ENCODE measurements at regions not wholly inside any gene's neighbourhood (a gene's known extent, or its start where the extent isn't known, plus 50 kb on each side); places are given as distances from the start of the nearest gene placed in this dataset.

DNA sequence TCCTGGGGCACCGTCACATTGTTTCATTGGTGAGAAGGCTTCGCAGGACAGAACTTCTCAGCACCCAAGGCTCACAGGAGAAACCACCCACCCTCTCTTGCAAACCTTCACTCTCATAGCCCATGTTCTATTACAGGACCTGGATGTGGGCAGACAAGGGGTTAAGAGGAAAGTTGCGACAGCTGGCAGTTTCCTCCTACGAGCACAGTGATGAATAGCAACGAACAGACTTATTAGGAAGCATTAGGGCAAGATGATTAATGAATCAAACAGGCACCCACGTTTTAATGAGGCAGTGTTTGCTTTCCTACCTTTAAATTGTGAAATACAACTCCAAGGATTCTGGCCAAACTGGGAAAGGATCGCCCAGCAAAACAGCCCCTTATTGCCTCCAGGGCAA, 339.3 kb downstream of the DRD1 start:
- BruUV-seq (replicated peaks), result no TSS peak
- no peak for DNase-seq (ENCODE audit: unreplicated experiment)
- H3K9me3 Mint-ChIP-seq (ENCODE audit: unreplicated experiment), result peaks cover 8% of the 10 kb centered on the region
- H3K4me1 Mint-ChIP-seq (ENCODE audit: insufficient read depth, unreplicated experiment), result no peaks in the 10 kb centered on the region
- H3K27ac Mint-ChIP-seq (ENCODE audit: low read depth, unreplicated experiment), result no peak overlapping the region
- CTCF ChIA-PET, result no interaction called here
- H3K4me3 Mint-ChIP-seq (ENCODE audit: unreplicated experiment), result no peak overlapping the region
- no peaks in the 10 kb centered on the region for H3K36me3 Mint-ChIP-seq (ENCODE audit: insufficient read depth, unreplicated experiment)
- TF ChIP-seq, protein P1, sequence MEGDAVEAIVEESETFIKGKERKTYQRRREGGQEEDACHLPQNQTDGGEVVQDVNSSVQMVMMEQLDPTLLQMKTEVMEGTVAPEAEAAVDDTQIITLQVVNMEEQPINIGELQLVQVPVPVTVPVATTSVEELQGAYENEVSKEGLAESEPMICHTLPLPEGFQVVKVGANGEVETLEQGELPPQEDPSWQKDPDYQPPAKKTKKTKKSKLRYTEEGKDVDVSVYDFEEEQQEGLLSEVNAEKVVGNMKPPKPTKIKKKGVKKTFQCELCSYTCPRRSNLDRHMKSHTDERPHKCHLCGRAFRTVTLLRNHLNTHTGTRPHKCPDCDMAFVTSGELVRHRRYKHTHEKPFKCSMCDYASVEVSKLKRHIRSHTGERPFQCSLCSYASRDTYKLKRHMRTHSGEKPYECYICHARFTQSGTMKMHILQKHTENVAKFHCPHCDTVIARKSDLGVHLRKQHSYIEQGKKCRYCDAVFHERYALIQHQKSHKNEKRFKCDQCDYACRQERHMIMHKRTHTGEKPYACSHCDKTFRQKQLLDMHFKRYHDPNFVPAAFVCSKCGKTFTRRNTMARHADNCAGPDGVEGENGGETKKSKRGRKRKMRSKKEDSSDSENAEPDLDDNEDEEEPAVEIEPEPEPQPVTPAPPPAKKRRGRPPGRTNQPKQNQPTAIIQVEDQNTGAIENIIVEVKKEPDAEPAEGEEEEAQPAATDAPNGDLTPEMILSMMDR (IDR thresholded peaks at IDR 0.05; ENCODE audit: unreplicated experiment), result no peak
- peaks cover 26% of the 10 kb centered on the region for H3K27me3 Mint-ChIP-seq (ENCODE audit: insufficient read depth, unreplicated experiment)
- POLR2A ChIA-PET, result no interaction called here
- intact Hi-C loops (cut with micrococcal nuclease), result no loop called here

DNA sequence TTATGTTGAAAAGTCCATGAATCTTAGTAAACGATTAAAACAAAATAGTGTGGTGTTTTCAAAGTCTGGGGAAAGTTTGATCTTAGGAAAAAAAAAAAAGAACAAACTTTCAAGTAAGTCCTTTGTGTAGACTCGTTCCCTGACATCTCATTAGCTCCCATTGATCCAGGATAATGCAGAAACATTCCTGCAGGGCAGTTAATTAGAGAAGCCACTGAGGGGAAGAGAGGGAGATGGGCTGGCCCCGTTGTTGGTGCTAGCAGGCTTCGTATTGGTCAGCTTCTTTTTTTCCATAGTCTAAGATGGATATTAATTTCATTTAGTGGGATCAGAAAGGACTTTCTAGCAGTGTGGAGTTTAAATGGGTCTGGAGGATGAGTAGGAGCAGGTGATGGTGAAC, 340.2 kb downstream of the DRD1 start:
- Mint-ChIP-seq H3K4me3 (ENCODE audit: unreplicated experiment) (no peak overlapping the region), H3K27ac (ENCODE audit: low read depth, unreplicated experiment) (no peak overlapping the region), H3K27me3 (ENCODE audit: insufficient read depth, unreplicated experiment) (peaks cover 26% of the 10 kb centered on the region), H3K4me1 (ENCODE audit: insufficient read depth, unreplicated experiment) (no peaks in the 10 kb centered on the region), H3K36me3 (ENCODE audit: insufficient read depth, unreplicated experiment) (no peaks in the 10 kb centered on the region), H3K9me3 (ENCODE audit: unreplicated experiment) (peaks cover 8% of the 10 kb centered on the region)
- CTCF ChIA-PET, result no interaction called here
- intact Hi-C loops (cut with micrococcal nuclease), result no loop called here
- TF ChIP-seq, protein P1 (IDR thresholded peaks at IDR 0.05; ENCODE audit: unreplicated experiment), result no peak
- no peak for DNase-seq (ENCODE audit: unreplicated experiment)
- no TSS peak for BruUV-seq (replicated peaks)
- POLR2A ChIA-PET, result no interaction called here

DNA sequence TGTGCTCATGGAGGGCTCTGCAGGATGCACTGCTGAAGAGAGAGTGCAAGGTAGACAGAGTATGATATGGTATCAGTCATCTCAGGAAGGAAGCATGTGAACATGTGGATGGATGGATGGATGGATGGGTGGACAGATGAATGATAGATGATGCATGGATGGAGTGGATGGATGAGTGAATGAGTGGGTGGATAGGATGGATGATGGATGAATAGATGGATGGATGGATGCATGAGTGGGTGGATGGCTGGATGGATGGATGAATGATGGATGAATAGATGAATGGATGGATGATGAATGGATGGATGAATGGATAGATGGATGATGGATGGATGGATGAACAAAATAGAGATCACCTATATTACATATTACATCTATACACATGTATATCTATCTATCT, 341.3 kb downstream of the DRD1 start:
- H3K36me3 Mint-ChIP-seq (ENCODE audit: insufficient read depth, unreplicated experiment), result no peaks in the 10 kb centered on the region

DNA sequence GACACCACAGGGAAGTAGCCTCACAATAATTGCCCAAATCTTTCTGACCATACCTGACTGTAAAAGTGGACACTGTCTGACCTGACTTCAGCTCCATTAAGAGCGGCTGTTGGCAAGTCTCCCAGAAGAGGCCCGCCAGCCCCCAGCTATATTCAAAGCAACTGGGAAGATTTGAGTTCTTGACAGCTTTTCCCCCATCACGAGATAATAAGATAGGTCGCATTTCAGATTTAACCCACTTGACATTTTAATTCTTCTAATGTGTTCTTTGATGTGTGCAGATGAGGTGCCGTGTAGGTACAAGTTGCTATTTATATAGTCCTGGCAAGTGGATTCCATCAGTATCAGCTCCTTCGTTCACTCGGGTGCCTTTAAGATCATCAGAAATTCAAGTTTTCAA, 345.7 kb downstream of the DRD1 start:
- TF ChIP-seq, protein P1 (IDR thresholded peaks at IDR 0.05; ENCODE audit: unreplicated experiment), result no peak
- DNase-seq (ENCODE audit: unreplicated experiment), result no peak
- no peaks in the 10 kb centered on the region for H3K36me3 Mint-ChIP-seq (ENCODE audit: insufficient read depth, unreplicated experiment)
- intact Hi-C loops (cut with micrococcal nuclease), result no loop called here
- CTCF ChIA-PET, result interaction anchor here (0.7 to 0.9 kb wide), 2 partner anchors 140 to 367 kb away, joined by 3 read pairs; no protein-coding TSS in a partner anchor
- peaks cover 8% of the 10 kb centered on the region for H3K9me3 Mint-ChIP-seq (ENCODE audit: unreplicated experiment)
- no peak overlapping the region for H3K27ac Mint-ChIP-seq (ENCODE audit: low read depth, unreplicated experiment)
- no peaks in the 10 kb centered on the region for H3K4me1 Mint-ChIP-seq (ENCODE audit: insufficient read depth, unreplicated experiment)
- BruUV-seq (replicated peaks), result no TSS peak
- no peak overlapping the region for H3K4me3 Mint-ChIP-seq (ENCODE audit: unreplicated experiment)
- peaks cover 12% of the 10 kb centered on the region for H3K27me3 Mint-ChIP-seq (ENCODE audit: insufficient read depth, unreplicated experiment)
- POLR2A ChIA-PET, result interaction anchor here (1.0 kb wide), 1 partner anchor 9 kb away, joined by 3 read pairs; no protein-coding TSS in a partner anchor

More for the DNA sequence above, 341.3 kb downstream of the DRD1 start:
- no peak overlapping the region for H3K27ac Mint-ChIP-seq (ENCODE audit: low read depth, unreplicated experiment)
- TF ChIP-seq, protein P1 (IDR thresholded peaks at IDR 0.05; ENCODE audit: unreplicated experiment), result no peak
- no peak overlapping the region for H3K4me3 Mint-ChIP-seq (ENCODE audit: unreplicated experiment)
- ChIA-PET POLR2A (no interaction called here), CTCF (no interaction called here)
- peaks cover 26% of the 10 kb centered on the region for H3K27me3 Mint-ChIP-seq (ENCODE audit: insufficient read depth, unreplicated experiment)
- BruUV-seq (replicated peaks), result no TSS peak
- peaks cover 8% of the 10 kb centered on the region for H3K9me3 Mint-ChIP-seq (ENCODE audit: unreplicated experiment)
- intact Hi-C loops (cut with micrococcal nuclease), result no loop called here
- no peak for DNase-seq (ENCODE audit: unreplicated experiment)
- no peaks in the 10 kb centered on the region for H3K4me1 Mint-ChIP-seq (ENCODE audit: insufficient read depth, unreplicated experiment)

Measured in MCF 10A (cell line).